MM.1S (cell line): ENCODE measurements at regions not wholly inside any gene's neighbourhood (a gene's known extent, or its start where the extent isn't known, plus 50 kb on each side); places are given as distances from the start of the nearest gene placed in this dataset.

Experiments used
- EZH2 ChIP-seq: fragments of 300-600 bp; sonication (generic); optimal IDR thresholded peaks from 2 replicates; pipeline ENCODE3; 2017; ENCODE audit warnings: low read depth, mild to moderate bottlenecking, antibody characterized with exemption, low read length, mixed read lengths
- EZH2phosphoT487 ChIP-seq: fragments of 300-600 bp; sonication (generic); IDR thresholded peaks from 2 replicates; pipeline ENCODE4 v1.6.1; 2018; ENCODE audit warnings: antibody characterized with exemption, low read length
- TF ChIP-seq, protein P1 (sequence below): fragments of 300-600 bp; sonication (generic); IDR thresholded peaks from 2 replicates; pipeline ENCODE4 v1.5.1; 2016; ENCODE audit warnings: antibody characterized with exemption, low read length, mixed read lengths

DNA sequence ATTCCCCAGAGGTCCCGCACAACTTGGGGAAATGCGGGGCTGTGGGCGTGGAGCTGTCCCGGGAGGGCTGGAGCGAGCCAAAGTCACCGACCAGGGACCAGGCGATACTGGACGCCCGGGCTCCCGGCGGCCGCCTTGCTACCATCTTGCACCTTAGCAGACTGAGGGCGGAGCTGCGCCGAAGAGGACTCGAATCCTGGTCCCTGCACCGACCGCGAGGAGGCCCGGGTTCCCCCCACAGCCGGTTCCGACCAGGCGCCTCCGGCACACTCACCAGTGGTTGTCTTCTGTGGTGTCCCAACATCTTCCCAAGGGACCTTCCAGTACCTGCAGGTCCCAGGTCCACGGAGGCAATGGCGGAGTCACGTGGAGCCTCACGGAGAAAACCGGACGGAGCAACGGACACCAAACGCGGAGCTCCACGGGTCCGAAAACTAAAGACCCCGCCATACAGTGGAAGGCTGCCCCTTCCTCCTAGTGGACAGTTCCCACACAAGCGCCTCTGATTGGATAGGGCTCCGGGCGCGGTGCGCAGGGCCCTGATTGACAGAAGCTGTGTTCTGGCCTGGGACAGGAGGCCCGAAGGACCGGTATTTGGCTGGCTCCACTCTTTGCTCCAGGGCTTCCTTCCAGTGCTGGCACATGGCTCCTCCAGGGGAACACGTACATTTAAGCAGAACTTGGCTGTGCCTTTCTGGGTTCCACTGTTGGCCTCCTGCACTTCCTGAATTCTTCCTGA, 124.6 kb upstream of the ZNF479 start:
- TF ChIP-seq, protein P1, sequence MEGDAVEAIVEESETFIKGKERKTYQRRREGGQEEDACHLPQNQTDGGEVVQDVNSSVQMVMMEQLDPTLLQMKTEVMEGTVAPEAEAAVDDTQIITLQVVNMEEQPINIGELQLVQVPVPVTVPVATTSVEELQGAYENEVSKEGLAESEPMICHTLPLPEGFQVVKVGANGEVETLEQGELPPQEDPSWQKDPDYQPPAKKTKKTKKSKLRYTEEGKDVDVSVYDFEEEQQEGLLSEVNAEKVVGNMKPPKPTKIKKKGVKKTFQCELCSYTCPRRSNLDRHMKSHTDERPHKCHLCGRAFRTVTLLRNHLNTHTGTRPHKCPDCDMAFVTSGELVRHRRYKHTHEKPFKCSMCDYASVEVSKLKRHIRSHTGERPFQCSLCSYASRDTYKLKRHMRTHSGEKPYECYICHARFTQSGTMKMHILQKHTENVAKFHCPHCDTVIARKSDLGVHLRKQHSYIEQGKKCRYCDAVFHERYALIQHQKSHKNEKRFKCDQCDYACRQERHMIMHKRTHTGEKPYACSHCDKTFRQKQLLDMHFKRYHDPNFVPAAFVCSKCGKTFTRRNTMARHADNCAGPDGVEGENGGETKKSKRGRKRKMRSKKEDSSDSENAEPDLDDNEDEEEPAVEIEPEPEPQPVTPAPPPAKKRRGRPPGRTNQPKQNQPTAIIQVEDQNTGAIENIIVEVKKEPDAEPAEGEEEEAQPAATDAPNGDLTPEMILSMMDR = no peak
- TF ChIP-seq EZH2 (no peak), EZH2phosphoT487 (no peak)
